Lung microvascular endothelial cell (primary cell): ENCODE measurements at regions not wholly inside any gene's neighbourhood (a gene's known extent, or its start where the extent isn't known, plus 50 kb on each side); places are given as distances from the start of the nearest gene placed in this dataset.

ENCODE experiments used
- DNase-seq, 2 donors: peaks; one replicate each; pipeline versions ENCODE4 v3.0.0 to v3.0.0-alpha.2; 2010; ENCODE audit warnings: low read depth in 2 of 2

- no peak for DNase-seq
Observed at GRCh38 chr6:147856687-147857086, 348.2 kb downstream of the SAMD5 start.

- no peak for DNase-seq
Observed at GRCh38 chr6:147858421-147858820, 349.9 kb downstream of the SAMD5 start.

- peak in 1 of 2 donors; percentile 6 for DNase-seq
Observed at GRCh38 chr6:147859071-147859470, 350.6 kb downstream of the SAMD5 start.

GRCh38 chr6:147861696-147862095, 353.2 kb downstream of the SAMD5 start:
- no peak for DNase-seq

- no peak for DNase-seq
Observed at GRCh38 chr6:147867433-147868226, 359.1 kb downstream of the SAMD5 start.

- DNase-seq, result peak in 1 of 2 donors; percentile 83
Observed at GRCh38 chr6:147868427-147869190, 360.1 kb downstream of the SAMD5 start.

- DNase-seq, result peak in 1 of 2 donors; percentile 54
Observed at GRCh38 chr6:147869201-147869600, 360.7 kb downstream of the SAMD5 start.

- no peak for DNase-seq
Observed at GRCh38 chr6:147869869-147870268, 361.4 kb downstream of the SAMD5 start.

- DNase-seq, result no peak
Observed at GRCh38 chr6:147870506-147871110, 362.1 kb downstream of the SAMD5 start.

- DNase-seq, result no peak
Observed at GRCh38 chr6:147872002-147872401, 363.5 kb downstream of the SAMD5 start.

GRCh38 chr6:147873816-147874215, 365.3 kb downstream of the SAMD5 start:
- DNase-seq, result no peak

- no peak for DNase-seq
Observed at GRCh38 chr6:147874322-147874721, 365.8 kb downstream of the SAMD5 start.

GRCh38 chr6:147879031-147879580, 370.6 kb downstream of the SAMD5 start:
- DNase-seq, result no peak

- no peak for DNase-seq
Observed at GRCh38 chr6:147881432-147881831, 372.9 kb downstream of the SAMD5 start.

GRCh38 chr6:147888374-147888773, 379.9 kb downstream of the SAMD5 start:
- no peak for DNase-seq

- DNase-seq, result no peak
Observed at GRCh38 chr6:147891671-147892070, 383.2 kb downstream of the SAMD5 start.

- no peak for DNase-seq
Observed at GRCh38 chr6:147892476-147892875, 384.0 kb downstream of the SAMD5 start.

GRCh38 chr6:147895272-147895671, 386.8 kb downstream of the SAMD5 start:
- no peak for DNase-seq

- no peak for DNase-seq
Observed at GRCh38 chr6:147900247-147900830, 391.8 kb downstream of the SAMD5 start.

- no peak for DNase-seq
Observed at GRCh38 chr6:147903321-147903720, 394.8 kb downstream of the SAMD5 start.

- no peak for DNase-seq
Observed at GRCh38 chr6:147903931-147904330, 395.4 kb downstream of the SAMD5 start.

GRCh38 chr6:147904416-147904815, 395.9 kb downstream of the SAMD5 start:
- no peak for DNase-seq
